ENCODE measurements at regions not wholly inside any gene's neighbourhood (a gene's known extent, or its start where the extent isn't known, plus 50 kb on each side); places are given as distances from the start of the nearest gene placed in this dataset.

DNA sequence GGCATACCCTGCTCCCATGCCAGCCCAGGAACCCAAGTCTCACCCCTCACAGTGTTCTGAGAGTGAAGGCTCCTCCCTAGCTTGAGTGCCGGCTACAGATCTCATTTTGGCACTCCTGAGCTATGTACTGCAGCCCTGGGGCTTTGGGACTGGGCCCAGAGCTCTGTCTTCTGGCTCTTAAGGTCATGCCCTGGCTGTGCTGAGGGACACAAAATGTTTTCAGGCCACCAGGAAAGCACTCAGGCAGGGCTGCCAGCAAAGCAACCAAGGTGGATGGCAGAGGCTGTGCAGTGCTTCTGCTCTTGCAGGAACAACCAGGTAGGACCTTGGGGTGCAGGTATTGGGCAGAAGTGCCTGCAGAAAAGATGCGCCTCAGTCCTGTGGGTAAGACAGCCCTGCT lies 564.0 kb downstream of the SLC6A15 start:
- H2BK120ac ChIP-seq (replicated peaks; ENCODE audit: low read depth, low read length): no peak overlapping the region
- H4K5ac ChIP-seq (ENCODE audit: insufficient read length, low read depth, low read length): no peak overlapping the region
- no peak overlapping the region for H3K4ac ChIP-seq (replicated peaks; ENCODE audit: insufficient read length, low read depth, low read length)
- H4K8ac ChIP-seq (ENCODE audit: extremely low read depth, insufficient read depth, low read length): 0 out of 2 replicates have a peak overlapping the region, but pooled peaks have one; percentile 28
- no peaks in the 10 kb centered on the region for H3K27me3 ChIP-seq (replicated peaks in 1 of 4; ENCODE audit: control insufficient read depth in 3 of 4, extremely low read depth in 1 of 4, insufficient read depth in 3 of 4, low read length in 3 of 4)
- H3K23ac ChIP-seq (ENCODE audit: insufficient read length): no peak overlapping the region
- DNase-seq (ENCODE audit: low read depth in 1 of 2, low spot score in 2 of 2): no peak
- no peak overlapping the region; a peak in 1 of 7 replicates for H3K9ac ChIP-seq (replicated peaks in 1 of 4; ENCODE audit: extremely low read depth in 1 of 4, low read depth in 3 of 4, low read length in 3 of 4)
- no peak overlapping the region for H3K18ac ChIP-seq (ENCODE audit: extremely low read depth, low read length)
- POLR2A ChIA-PET (ENCODE audit: partially characterized antibody): no interaction called here
- 92% methylated on average over 2 of the region's 2 CpGs; no CpG with 5 or more reads in 1 of the 2 experiments for WGBS, 2 experiments (ENCODE audit: extremely low coverage in 1 of 2, insufficient coverage in 1 of 2, insufficient read length in 1 of 2, insufficient replicate concordance in 2 of 2, low coverage in 1 of 2, low lambda C conversion rate in 2 of 2, missing lambda C conversion rate in 1 of 2)
- no peak overlapping the region for H2AK5ac ChIP-seq (ENCODE audit: low read depth, low read length)
- no peak for FAIRE-seq
- H4K20me1 ChIP-seq (replicated peaks in 1 of 2; ENCODE audit: control insufficient read depth in 1 of 2, insufficient read depth in 2 of 2, low read length in 2 of 2): no peaks in the 10 kb centered on the region
- H3K4me3 ChIP-seq (ENCODE audit: extremely low read depth in 1 of 4, insufficient read depth in 2 of 4, low read depth in 3 of 4, low read length in 4 of 4): no peak overlapping the region
- CTCF ChIA-PET (ENCODE audit: partially characterized antibody): interaction anchor here (1.3 kb wide), 1 partner anchor 525 kb away, joined by 3 read pairs; no protein-coding TSS in a partner anchor
- no peak overlapping the region for H3K4me2 ChIP-seq (ENCODE audit: insufficient read depth in 1 of 2, low read depth in 2 of 2, low read length in 2 of 2)
- no peak overlapping the region for H2BK20ac ChIP-seq (ENCODE audit: low read length)
- H3K14ac ChIP-seq (ENCODE audit: insufficient read length): no peak overlapping the region
- no peaks in the 10 kb centered on the region for H3K36me3 ChIP-seq (ENCODE audit: control insufficient read depth in 2 of 4, insufficient read depth in 4 of 4, low read length in 3 of 4)
- no peaks in the 10 kb centered on the region for H3K79me1 ChIP-seq (ENCODE audit: low read depth, low read length)
- H3K9me3 ChIP-seq (ENCODE audit: insufficient read depth in 2 of 2, low read depth in 1 of 2, low read length in 1 of 2): 0 out of 4 replicates have a peak, but pooled peaks cover 0 to 3% of the 10 kb centered on the region in 2 experiments
- H3K4me1 ChIP-seq (replicated peaks in 1 of 4; ENCODE audit: control insufficient read depth in 3 of 4, insufficient read depth in 4 of 4, low read length in 3 of 4): no peaks in the 10 kb centered on the region
- H2BK15ac ChIP-seq (ENCODE audit: low read length): no peak overlapping the region
- no peaks in the 10 kb centered on the region for H3K79me2 ChIP-seq (ENCODE audit: control insufficient read depth in 1 of 2, insufficient read depth in 2 of 2, low read length in 2 of 2)
- H2BK12ac ChIP-seq (ENCODE audit: low read depth, low read length): no peak overlapping the region
- no peak overlapping the region for H3K56ac ChIP-seq (replicated peaks; ENCODE audit: insufficient read length, low read depth, low read length)
- no peak overlapping the region for H4K91ac ChIP-seq (replicated peaks; ENCODE audit: insufficient read length, low read length)
- H2BK5ac ChIP-seq (ENCODE audit: low read depth, low read length): no peak overlapping the region
- peak overlapping the region; percentile 88 for H2AFZ ChIP-seq (ENCODE audit: low read length)
- H3K27ac ChIP-seq (ENCODE audit: low read depth, low read length): no peak overlapping the region
- H3K23me2 ChIP-seq (ENCODE audit: low read depth, low read length): no peaks in the 10 kb centered on the region
- TF ChIP-seq SIX5 (IDR thresholded peaks at IDR 0.05; ENCODE audit: low read depth, low read length) (no peak), CTBP2 (IDR thresholded peaks at IDR 0.05; ENCODE audit: borderline replicate concordance, insufficient read depth, insufficient read length, low read length) (no peak), ATF3 (IDR thresholded peaks at IDR 0.05; ENCODE audit: insufficient read depth, low read depth, low read length) (no peak), KDM5A (IDR thresholded peaks at IDR 0.05; ENCODE audit: low read length) (no peak), EP300 (IDR thresholded peaks at IDR 0.05; ENCODE audit: borderline replicate concordance in 1 of 2, low read depth in 2 of 2, low read length in 2 of 2) (no peak), TEAD4 (IDR thresholded peaks at IDR 0.05; ENCODE audit: low read depth, low read length) (no peak), GABPA (IDR thresholded peaks at IDR 0.05; ENCODE audit: borderline replicate concordance, insufficient read depth, low read length) (no peak), JUND (IDR thresholded peaks at IDR 0.05; ENCODE audit: low read length) (no peak), SIN3A (conservative IDR thresholded peaks at IDR 0.05 in 1 of 2, IDR thresholded peaks at IDR 0.05 in 1 of 2; ENCODE audit: low read depth in 1 of 2, low read length in 2 of 2) (no peak), GTF2F1 (IDR thresholded peaks at IDR 0.05; ENCODE audit: borderline replicate concordance, low read depth, low read length) (no peak)
- TF ChIP-seq, protein P1, sequence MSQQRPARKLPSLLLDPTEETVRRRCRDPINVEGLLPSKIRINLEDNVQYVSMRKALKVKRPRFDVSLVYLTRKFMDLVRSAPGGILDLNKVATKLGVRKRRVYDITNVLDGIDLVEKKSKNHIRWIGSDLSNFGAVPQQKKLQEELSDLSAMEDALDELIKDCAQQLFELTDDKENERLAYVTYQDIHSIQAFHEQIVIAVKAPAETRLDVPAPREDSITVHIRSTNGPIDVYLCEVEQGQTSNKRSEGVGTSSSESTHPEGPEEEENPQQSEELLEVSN (IDR thresholded peaks at IDR 0.05): no peak

Data from H1 (cell line).